ENCODE measurements at regions not wholly inside any gene's neighbourhood (a gene's known extent, or its start where the extent isn't known, plus 50 kb on each side); places are given as distances from the start of the nearest gene placed in this dataset.

- no peak overlapping the region for H3K4ac ChIP-seq (ENCODE audit: low read depth, low read length)
- no peak overlapping the region for H4K91ac ChIP-seq (ENCODE audit: low read depth, low read length)
- H3K27me3 ChIP-seq (ENCODE audit: insufficient read depth, low read length): no peaks in the 10 kb centered on the region
- H3K9ac ChIP-seq (ENCODE audit: low read length): no peak overlapping the region
- no peak overlapping the region for H3K4me3 ChIP-seq (ENCODE audit: low read depth, low read length)
- H3K14ac ChIP-seq (ENCODE audit: low read length): no peak overlapping the region
- H3K4me1 ChIP-seq (ENCODE audit: control insufficient read depth in 1 of 2, insufficient read depth in 2 of 2, low read length in 2 of 2): no peaks in the 10 kb centered on the region
- H2AK5ac ChIP-seq (ENCODE audit: low read length): no peak overlapping the region
- WGBS (ENCODE audit: extremely low coverage, insufficient coverage, insufficient read length): no CpG with 5 or more reads among the region's 9 CpGs
- H3K79me1 ChIP-seq (ENCODE audit: low read length): no peaks in the 10 kb centered on the region
- no peak overlapping the region for H3K23ac ChIP-seq (ENCODE audit: low read length)
- H3K79me2 ChIP-seq (ENCODE audit: control insufficient read depth, insufficient read depth, low read length, poor library complexity): no peaks in the 10 kb centered on the region
- no peak overlapping the region for H3K4me2 ChIP-seq (ENCODE audit: low read length)
- no peak overlapping the region for H2BK12ac ChIP-seq (ENCODE audit: low read length)
- H3K18ac ChIP-seq (ENCODE audit: low read length): no peak overlapping the region
- no peak overlapping the region for H2BK5ac ChIP-seq (ENCODE audit: low read depth, low read length, poor library complexity)
- H4K12ac ChIP-seq (ENCODE audit: low read depth, low read length): no peak overlapping the region
- no peak overlapping the region for H4K8ac ChIP-seq (ENCODE audit: low read depth, low read length)
- no peak overlapping the region for H2BK120ac ChIP-seq (ENCODE audit: insufficient read depth, low read length, poor library complexity)
- H2AFZ ChIP-seq (ENCODE audit: insufficient read depth, low read length, poor library complexity): no peak overlapping the region
- H3K9me3 ChIP-seq (ENCODE audit: insufficient read depth, low read depth, low read length): no peaks in the 10 kb centered on the region
- H3K36me3 ChIP-seq (ENCODE audit: control insufficient read depth in 1 of 2, insufficient read depth in 2 of 2, low read length in 2 of 2): no peaks in the 10 kb centered on the region
- H3K27ac ChIP-seq (ENCODE audit: low read depth, low read length): no peak overlapping the region
- DNase-seq: no peak
Observed at GRCh38 chr2:7929281-7929680, 752.6 kb upstream of the ID2 start.

- Histone ChIP-seq H3K4me3 (ENCODE audit: low read depth, low read length) (no peak overlapping the region), H3K27ac (ENCODE audit: low read depth, low read length) (no peak overlapping the region), H2BK5ac (ENCODE audit: low read depth, low read length, poor library complexity) (no peak overlapping the region), H3K4me2 (ENCODE audit: low read length) (no peak overlapping the region), H2BK120ac (ENCODE audit: insufficient read depth, low read length, poor library complexity) (no peak overlapping the region), H3K79me1 (ENCODE audit: low read length) (no peaks in the 10 kb centered on the region), H4K12ac (ENCODE audit: low read depth, low read length) (no peak overlapping the region), H3K4ac (ENCODE audit: low read depth, low read length) (no peak overlapping the region), H3K4me1 (ENCODE audit: control insufficient read depth in 1 of 2, insufficient read depth in 2 of 2, low read length in 2 of 2) (no peaks in the 10 kb centered on the region), H3K27me3 (ENCODE audit: insufficient read depth, low read length) (no peaks in the 10 kb centered on the region), H3K36me3 (ENCODE audit: control insufficient read depth in 1 of 2, insufficient read depth in 2 of 2, low read length in 2 of 2) (no peaks in the 10 kb centered on the region), H2AK5ac (ENCODE audit: low read length) (no peak overlapping the region), H3K23ac (ENCODE audit: low read length) (no peak overlapping the region), H4K8ac (ENCODE audit: low read depth, low read length) (no peak overlapping the region), H3K79me2 (ENCODE audit: control insufficient read depth, insufficient read depth, low read length, poor library complexity) (no peaks in the 10 kb centered on the region), H3K18ac (ENCODE audit: low read length) (no peak overlapping the region), H3K9me3 (ENCODE audit: insufficient read depth, low read depth, low read length) (no peaks in the 10 kb centered on the region), H4K91ac (ENCODE audit: low read depth, low read length) (no peak overlapping the region), H2BK12ac (ENCODE audit: low read length) (no peak overlapping the region), H3K9ac (ENCODE audit: low read length) (no peak overlapping the region), H2AFZ (ENCODE audit: insufficient read depth, low read length, poor library complexity) (no peak overlapping the region), H3K14ac (ENCODE audit: low read length) (no peak overlapping the region)
- no peak for DNase-seq
- no CpG with 5 or more reads among the region's 13 CpGs for WGBS (ENCODE audit: extremely low coverage, insufficient coverage, insufficient read length)
Observed at GRCh38 chr2:7930800-7931635, 750.8 kb upstream of the ID2 start.

DNA sequence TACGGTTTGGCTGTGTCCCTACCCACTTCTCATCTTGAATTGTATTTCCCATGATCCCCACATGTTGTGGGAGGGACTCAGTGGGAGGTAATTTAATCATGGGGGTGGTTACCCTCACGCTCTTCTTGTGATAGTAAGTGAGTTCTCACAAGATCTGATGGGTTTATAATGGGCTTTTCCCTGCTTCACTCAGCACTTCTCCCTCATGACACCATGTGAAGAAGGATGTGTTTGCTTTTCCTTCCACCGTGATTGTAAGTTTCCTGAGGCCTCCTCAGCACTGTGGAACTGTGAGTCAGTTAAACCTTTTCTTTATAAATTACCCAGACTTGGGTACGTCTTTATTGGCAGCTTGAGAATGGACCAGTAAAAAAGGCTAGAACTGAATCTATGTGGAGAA, 750.0 kb upstream of the ID2 start:
- H3K4me3 ChIP-seq (ENCODE audit: low read depth, low read length): no peak overlapping the region
- no peak for DNase-seq
- H4K8ac ChIP-seq (ENCODE audit: low read depth, low read length): no peak overlapping the region
- H2BK5ac ChIP-seq (ENCODE audit: low read depth, low read length, poor library complexity): no peak overlapping the region
- no peaks in the 10 kb centered on the region for H3K9me3 ChIP-seq (ENCODE audit: insufficient read depth, low read depth, low read length)
- no peak overlapping the region for H2AFZ ChIP-seq (ENCODE audit: insufficient read depth, low read length, poor library complexity)
- no peak overlapping the region for H3K4me2 ChIP-seq (ENCODE audit: low read length)
- H2BK120ac ChIP-seq (ENCODE audit: insufficient read depth, low read length, poor library complexity): no peak overlapping the region
- no peak overlapping the region for H2BK12ac ChIP-seq (ENCODE audit: low read length)
- no peak overlapping the region for H2AK5ac ChIP-seq (ENCODE audit: low read length)
- H3K9ac ChIP-seq (ENCODE audit: low read length): no peak overlapping the region
- H3K79me1 ChIP-seq (ENCODE audit: low read length): no peaks in the 10 kb centered on the region
- H3K4me1 ChIP-seq (ENCODE audit: control insufficient read depth in 1 of 2, insufficient read depth in 2 of 2, low read length in 2 of 2): no peaks in the 10 kb centered on the region
- H3K18ac ChIP-seq (ENCODE audit: low read length): no peak overlapping the region
- no peaks in the 10 kb centered on the region for H3K36me3 ChIP-seq (ENCODE audit: control insufficient read depth in 1 of 2, insufficient read depth in 2 of 2, low read length in 2 of 2)
- no peaks in the 10 kb centered on the region for H3K79me2 ChIP-seq (ENCODE audit: control insufficient read depth, insufficient read depth, low read length, poor library complexity)
- WGBS (ENCODE audit: extremely low coverage, insufficient coverage, insufficient read length): no CpG with 5 or more reads among the region's 4 CpGs
- H4K12ac ChIP-seq (ENCODE audit: low read depth, low read length): no peak overlapping the region
- H3K4ac ChIP-seq (ENCODE audit: low read depth, low read length): no peak overlapping the region
- H3K27ac ChIP-seq (ENCODE audit: low read depth, low read length): no peak overlapping the region
- H3K27me3 ChIP-seq (ENCODE audit: insufficient read depth, low read length): no peaks in the 10 kb centered on the region
- no peak overlapping the region for H3K14ac ChIP-seq (ENCODE audit: low read length)
- no peak overlapping the region for H3K23ac ChIP-seq (ENCODE audit: low read length)
- no peak overlapping the region for H4K91ac ChIP-seq (ENCODE audit: low read depth, low read length)

GRCh38 chr2:7933672-7934071, 748.2 kb upstream of the ID2 start:
- H2BK120ac ChIP-seq (ENCODE audit: insufficient read depth, low read length, poor library complexity): no peak overlapping the region
- H3K18ac ChIP-seq (ENCODE audit: low read length): no peak overlapping the region
- no peak overlapping the region for H3K4me3 ChIP-seq (ENCODE audit: low read depth, low read length)
- H3K79me2 ChIP-seq (ENCODE audit: control insufficient read depth, insufficient read depth, low read length, poor library complexity): no peaks in the 10 kb centered on the region
- no peaks in the 10 kb centered on the region for H3K9me3 ChIP-seq (ENCODE audit: insufficient read depth, low read depth, low read length)
- no peak for DNase-seq
- no peak overlapping the region for H3K27ac ChIP-seq (ENCODE audit: low read depth, low read length)
- no peak overlapping the region for H4K8ac ChIP-seq (ENCODE audit: low read depth, low read length)
- H3K79me1 ChIP-seq (ENCODE audit: low read length): no peaks in the 10 kb centered on the region
- H3K27me3 ChIP-seq (ENCODE audit: insufficient read depth, low read length): no peaks in the 10 kb centered on the region
- no peak overlapping the region for H3K4ac ChIP-seq (ENCODE audit: low read depth, low read length)
- no peaks in the 10 kb centered on the region for H3K4me1 ChIP-seq (ENCODE audit: control insufficient read depth in 1 of 2, insufficient read depth in 2 of 2, low read length in 2 of 2)
- no peak overlapping the region for H2AK5ac ChIP-seq (ENCODE audit: low read length)
- H2AFZ ChIP-seq (ENCODE audit: insufficient read depth, low read length, poor library complexity): no peak overlapping the region
- no peak overlapping the region for H3K4me2 ChIP-seq (ENCODE audit: low read length)
- no peak overlapping the region for H3K14ac ChIP-seq (ENCODE audit: low read length)
- H2BK5ac ChIP-seq (ENCODE audit: low read depth, low read length, poor library complexity): no peak overlapping the region
- no peaks in the 10 kb centered on the region for H3K36me3 ChIP-seq (ENCODE audit: control insufficient read depth in 1 of 2, insufficient read depth in 2 of 2, low read length in 2 of 2)
- H3K9ac ChIP-seq (ENCODE audit: low read length): no peak overlapping the region
- no peak overlapping the region for H2BK12ac ChIP-seq (ENCODE audit: low read length)
- H3K23ac ChIP-seq (ENCODE audit: low read length): no peak overlapping the region
- WGBS (ENCODE audit: extremely low coverage, insufficient coverage, insufficient read length): no CpG with 5 or more reads among the region's 1 CpG
- H4K91ac ChIP-seq (ENCODE audit: low read depth, low read length): no peak overlapping the region
- no peak overlapping the region for H4K12ac ChIP-seq (ENCODE audit: low read depth, low read length)

Data from trophoblast cell (in vitro differentiated cells and primary cell).